Gastroesophageal sphincter (tissue), 4 donors: ENCODE measurements at regions not wholly inside any gene's neighbourhood (a gene's known extent, or its start where the extent isn't known, plus 50 kb on each side); places are given as distances from the start of the nearest gene placed in this dataset.

Experiments used
- ATAC-seq: fragments of 150-250 bp; one replicate; pipeline ENCODE4 v1.9.1; 2016; ENCODE audit warnings: mild to moderate bottlenecking, moderate library complexity
- H3K27ac ChIP-seq, 4 donors: fragments of 200-600 bp; sonication (generic) in 3 of 4; 1 replicate in 3 of 4; 2 replicates in 1 of 4; pipeline ENCODE4 v1.5.1; 2016 to 2019
- H3K27me3 ChIP-seq: fragments of 200-600 bp; sonication (generic); one replicate; pipeline ENCODE4 v1.5.1; 2019
- H3K36me3 ChIP-seq, 2 donors: fragments of 200-600 bp; sonication (generic); one replicate each; pipeline ENCODE4 v1.5.1; 2019; ENCODE audit warnings: control low read depth in 1 of 2
- H3K4me1 ChIP-seq, 3 donors: fragments of 200-600 bp; sonication (generic); 1 replicate in 2 of 3; 2 replicates in 1 of 3; pipeline ENCODE4 v1.5.1; 2016 to 2019; ENCODE audit warnings: control low read depth in 2 of 3
- H3K4me3 ChIP-seq, 2 donors: fragments of 200-600 bp; sonication (generic); one replicate each; pipeline ENCODE4 v1.5.1; 2019; ENCODE audit warnings: mild to moderate bottlenecking in 1 of 2, moderate library complexity in 1 of 2
- H3K9me3 ChIP-seq, 3 donors: fragments of 200-600 bp; sonication (generic); one replicate each; pipeline ENCODE4 v1.5.1; 2017 to 2019; ENCODE audit warnings: control low read depth in 2 of 3
- CTCF ChIP-seq, 4 experiments: fragments of 200-600 bp in 2 of 4; fragments of 450-650 bp in 2 of 4; sonication (generic) in 1 of 4; IDR thresholded peaks; one replicate each; pipeline ENCODE4 v1.5.1; 2017 to 2019; ENCODE audit warnings: antibody characterized with exemption in 4 of 4, mild to moderate bottlenecking in 2 of 4, moderate library complexity in 2 of 4
- EP300 ChIP-seq: sonication (generic); formaldehyde crosslinking; IDR thresholded peaks from one replicate; pipeline ENCODE4 v1.6.1; 2017; ENCODE audit warnings: antibody characterized with exemption, mild to moderate bottlenecking
- POLR2A ChIP-seq, 2 donors: fragments of 450-650 bp; IDR thresholded peaks; one replicate each; pipeline ENCODE4 v1.6.1; 2017; ENCODE audit warnings: antibody characterized with exemption in 2 of 2, mild to moderate bottlenecking in 2 of 2, moderate library complexity in 1 of 2
- POLR2AphosphoS5 ChIP-seq: sonication (generic); formaldehyde crosslinking; IDR thresholded peaks from one replicate; pipeline ENCODE4 v1.6.1; 2017; ENCODE audit warnings: antibody characterized with exemption
- WGBS, 2 donors: methylation state at CpG; one replicate each; pipeline ENCODE4 v1.1.5; 2018; ENCODE audit warnings: low coverage in 1 of 2; 5-methylcytosine and 5-hydroxymethylcytosine counted together

DNA sequence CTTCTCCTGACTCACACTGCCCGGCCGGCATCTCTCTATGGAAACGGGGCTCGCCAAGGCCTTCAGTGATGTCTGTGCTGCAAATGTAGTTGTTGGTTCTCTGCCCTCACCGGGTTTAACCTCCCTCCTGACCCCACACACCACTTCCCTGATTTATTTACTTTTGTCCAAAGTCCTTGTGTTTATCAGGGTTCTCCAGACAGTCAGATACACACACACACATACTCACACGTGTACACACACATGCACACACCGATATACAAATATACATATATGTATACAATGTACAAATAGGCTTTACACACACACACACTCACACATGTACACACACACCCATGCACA is 647.0 kb downstream of the BRD1 start:
- H3K27ac ChIP-seq: no peak overlapping the region
- no peak for ATAC-seq
- WGBS, 2 donors: 65% methylated on average over 7 of the region's 7 CpGs
- H3K27me3 ChIP-seq: peaks cover 60% of the 10 kb centered on the region
- H3K4me3 ChIP-seq: no peak overlapping the region
- H3K4me1 ChIP-seq: no peaks in the 10 kb centered on the region
- H3K9me3 ChIP-seq: no peaks in the 10 kb centered on the region
- no peaks in the 10 kb centered on the region for H3K36me3 ChIP-seq
- TF ChIP-seq EP300: no peak
- TF ChIP-seq CTCF (IDR thresholded peaks at IDR 0.05): no peak
- no peak for TF ChIP-seq POLR2A (IDR thresholded peaks at IDR 0.05)
- TF ChIP-seq POLR2AphosphoS5: no peak

DNA sequence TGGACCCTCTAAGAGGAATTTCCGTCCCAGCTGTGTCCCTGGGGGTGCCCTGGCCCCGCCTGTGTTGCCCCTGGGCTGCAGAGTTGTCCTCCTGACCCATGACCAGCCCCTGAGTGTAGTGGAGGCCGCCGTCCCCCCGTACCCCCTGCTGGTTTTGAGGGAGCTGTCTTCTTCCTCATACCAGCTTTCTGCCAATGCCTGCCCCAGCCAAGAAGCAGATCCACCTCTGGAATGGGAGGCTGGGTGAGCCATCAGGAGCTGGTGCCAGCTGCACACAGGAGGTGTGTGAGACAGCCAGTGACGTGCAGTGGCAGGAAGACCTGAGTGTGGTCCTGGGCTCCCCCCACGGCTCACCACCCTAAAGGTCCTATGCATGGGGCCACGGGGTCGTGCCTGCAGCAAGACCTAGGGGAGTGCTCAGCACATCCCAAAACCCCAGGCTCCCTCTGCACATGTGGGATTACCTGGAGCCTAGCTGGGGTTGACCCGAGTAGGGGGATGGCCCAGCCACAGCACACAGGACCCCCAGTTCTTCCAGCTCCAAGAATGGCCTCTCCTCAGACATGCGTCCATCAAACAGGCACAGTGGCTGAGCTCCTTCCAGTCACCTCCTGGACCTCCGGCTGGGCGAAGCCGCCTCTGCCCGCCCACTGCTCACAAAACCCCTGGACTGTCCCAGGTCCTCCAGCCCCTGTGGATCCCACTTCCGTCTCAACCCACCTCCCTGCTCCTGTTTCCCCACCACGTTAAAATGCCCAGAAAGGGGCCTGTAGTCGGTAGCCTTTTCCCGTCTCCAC is 647.6 kb downstream of the BRD1 start:
- H3K9me3 ChIP-seq: no peaks in the 10 kb centered on the region
- 77% methylated on average over 9 of the region's 19 CpGs; no CpG with 5 or more reads in 1 of the 2 donors for WGBS, 2 donors
- H3K4me3 ChIP-seq: no peak overlapping the region
- H3K4me1 ChIP-seq: no peaks in the 10 kb centered on the region
- TF ChIP-seq CTCF (IDR thresholded peaks at IDR 0.05): no peak
- no peak for TF ChIP-seq EP300
- no peak for TF ChIP-seq POLR2AphosphoS5
- no peak for TF ChIP-seq POLR2A (IDR thresholded peaks at IDR 0.05)
- no peaks in the 10 kb centered on the region for H3K36me3 ChIP-seq
- ATAC-seq: no peak
- no peak overlapping the region for H3K27ac ChIP-seq
- peaks cover 62% of the 10 kb centered on the region for H3K27me3 ChIP-seq

- H3K27ac ChIP-seq: no peak overlapping the region
- peaks cover 58% of the 10 kb centered on the region for H3K27me3 ChIP-seq
- no peaks in the 10 kb centered on the region for H3K36me3 ChIP-seq
- H3K9me3 ChIP-seq: no peaks in the 10 kb centered on the region
- ATAC-seq: no peak
- 80 to 89% methylated on average over 10 to 12 of the region's 18 CpGs for WGBS, 2 donors
- no peaks in the 10 kb centered on the region for H3K4me1 ChIP-seq
- no peak overlapping the region for H3K4me3 ChIP-seq
- TF ChIP-seq POLR2AphosphoS5 (no peak), POLR2A (IDR thresholded peaks at IDR 0.05) (no peak), CTCF (IDR thresholded peaks at IDR 0.05) (no peak), EP300 (no peak)
Observed at GRCh38 chr22:49179175-49179574, 648.5 kb downstream of the BRD1 start.

- Histone ChIP-seq H3K27me3 (peaks cover 51% of the 10 kb centered on the region), H3K4me3 (no peak overlapping the region), H3K27ac (no peak overlapping the region), H3K9me3 (no peaks in the 10 kb centered on the region), H3K36me3 (no peaks in the 10 kb centered on the region), H3K4me1 (no peaks in the 10 kb centered on the region)
- WGBS, 2 donors: 57 to 75% methylated on average over 3 to 4 of the region's 26 CpGs
- ATAC-seq: no peak
- TF ChIP-seq EP300: no peak
- no peak for TF ChIP-seq POLR2A (IDR thresholded peaks at IDR 0.05)
- no peak for TF ChIP-seq CTCF (IDR thresholded peaks at IDR 0.05)
- no peak for TF ChIP-seq POLR2AphosphoS5
Observed at GRCh38 chr22:49178246-49179005, 649.2 kb downstream of the BRD1 start.

DNA sequence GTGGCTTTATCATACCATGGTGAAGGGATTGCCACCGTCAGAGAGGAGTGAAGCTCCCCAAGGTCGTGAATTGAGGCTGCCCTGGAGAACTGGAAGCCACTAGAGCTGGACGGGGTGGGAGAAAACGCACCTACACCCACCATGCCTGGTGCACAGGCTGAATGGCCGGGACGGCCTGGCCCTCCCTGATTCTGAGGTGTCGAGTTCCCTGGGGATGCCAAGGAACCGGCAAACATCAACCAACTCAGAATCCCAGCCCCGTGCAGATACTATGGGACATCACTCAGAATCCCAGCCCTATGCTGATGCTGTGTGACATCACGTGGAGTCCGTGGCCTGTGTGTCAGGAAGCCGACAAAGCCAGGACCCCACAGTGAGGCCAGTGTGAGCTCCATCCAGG is 650.0 kb downstream of the BRD1 start:
- no peak for TF ChIP-seq CTCF (IDR thresholded peaks at IDR 0.05)
- TF ChIP-seq POLR2A (IDR thresholded peaks at IDR 0.05): no peak
- no peak for TF ChIP-seq EP300
- no peak for TF ChIP-seq POLR2AphosphoS5
- H3K27me3 ChIP-seq: peaks cover 47% of the 10 kb centered on the region
- no peaks in the 10 kb centered on the region for H3K9me3 ChIP-seq
- 64 to 69% methylated on average over 3 to 5 of the region's 12 CpGs for WGBS, 2 donors
- H3K36me3 ChIP-seq: no peaks in the 10 kb centered on the region
- ATAC-seq: no peak
- no peak overlapping the region for H3K4me3 ChIP-seq
- H3K4me1 ChIP-seq: no peaks in the 10 kb centered on the region
- H3K27ac ChIP-seq: no peak overlapping the region
